HG02870 (cell line): ENCODE measurements at regions not wholly inside any gene's neighbourhood (a gene's known extent, or its start where the extent isn't known, plus 50 kb on each side); places are given as distances from the start of the nearest gene placed in this dataset.

Source experiments
- ATAC-seq: cut with Tn5 transposase; IDR thresholded peaks from one replicate; pipeline ENCODE4 v1.9.1; 2021; ENCODE audit warnings: mild to moderate bottlenecking, moderate library complexity; ENCODE audit not compliant: unreplicated experiment

GRCh38 chr12:58812214-58812613, 108.1 kb downstream of the LRIG3 start:
- ATAC-seq: no peak

DNA sequence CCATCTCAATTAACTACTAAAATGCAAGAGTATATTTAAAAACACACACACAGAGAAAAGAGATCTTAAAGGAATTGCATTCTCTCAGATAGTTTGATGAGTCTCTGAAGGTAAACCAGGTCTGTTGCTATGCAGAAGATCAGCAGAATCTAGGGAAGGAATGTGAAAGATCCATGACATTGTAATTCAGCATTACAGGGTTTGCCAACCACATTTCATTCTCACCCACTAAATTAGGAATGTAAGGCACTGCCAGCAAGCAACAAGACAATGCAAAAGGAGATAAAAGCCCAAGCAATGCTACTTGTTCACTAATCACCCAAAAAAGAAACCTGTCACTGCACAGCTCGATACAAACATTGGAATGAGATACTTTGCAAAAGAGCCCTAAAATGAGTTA, 106.3 kb downstream of the LRIG3 start:
- ATAC-seq: no peak

DNA sequence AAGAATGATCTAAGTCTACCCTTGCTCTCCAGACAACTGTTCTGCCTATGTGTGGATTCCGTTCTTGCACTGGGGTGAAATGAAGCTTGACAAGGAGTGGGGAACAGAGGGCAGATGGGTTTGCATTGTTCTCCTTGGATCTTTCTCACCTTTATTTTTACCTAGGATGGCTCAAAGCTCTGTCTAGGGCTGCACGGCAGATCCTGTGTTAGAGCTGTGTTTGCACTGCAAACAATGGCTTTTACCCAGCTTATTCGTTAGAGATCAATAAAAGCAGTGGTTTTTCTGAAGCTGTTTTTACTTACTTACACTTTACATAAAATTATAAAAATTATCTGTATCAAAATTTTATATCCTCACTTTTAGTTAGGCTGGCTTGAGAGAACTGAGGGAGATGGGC, 105.1 kb downstream of the LRIG3 start:
- no peak for ATAC-seq

DNA sequence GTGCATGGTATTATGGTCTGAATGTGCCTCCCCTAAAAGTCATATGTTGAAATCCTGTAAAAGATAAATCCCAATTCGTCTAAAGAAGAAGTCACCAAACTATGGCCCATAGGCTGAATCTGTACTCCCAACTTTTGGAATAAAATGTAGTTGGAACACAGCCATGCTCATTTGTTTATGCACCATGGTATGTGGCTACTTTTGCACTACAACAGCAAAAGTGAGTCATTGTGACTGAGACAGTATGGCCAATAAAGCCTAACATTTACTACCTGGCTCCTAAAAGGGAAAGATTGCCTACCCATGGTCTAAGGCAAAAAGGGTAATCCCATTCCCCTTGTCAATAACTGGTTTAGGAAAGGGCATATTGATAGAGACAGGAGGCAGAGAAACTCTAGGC, 101.8 kb downstream of the LRIG3 start:
- no peak for ATAC-seq

- ATAC-seq: no peak
Observed at GRCh38 chr12:58819345-58819744, 101.0 kb downstream of the LRIG3 start.

DNA sequence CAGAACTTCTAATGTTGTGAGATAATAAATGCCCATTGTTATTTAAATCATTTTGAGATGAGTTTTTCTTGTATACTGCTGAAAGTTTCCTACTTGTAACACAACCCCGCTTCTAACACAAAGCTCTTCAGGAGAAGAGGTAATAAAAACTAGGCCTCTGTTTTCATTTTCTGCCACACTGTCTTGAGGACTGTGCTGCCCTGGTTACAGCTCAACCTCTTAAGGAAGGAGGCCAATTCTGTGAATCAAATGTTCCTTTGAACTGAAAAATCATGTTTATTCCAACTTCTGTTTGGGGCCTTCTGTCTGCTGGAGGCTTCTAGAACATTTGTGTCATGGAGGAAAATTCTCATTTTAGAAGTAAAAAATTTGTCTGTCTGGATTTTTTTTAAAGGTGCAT, 100.3 kb downstream of the LRIG3 start:
- no peak for ATAC-seq
